Renal cortical epithelial cell (primary cell): ENCODE measurements at regions not wholly inside any gene's neighbourhood (a gene's known extent, or its start where the extent isn't known, plus 50 kb on each side); places are given as distances from the start of the nearest gene placed in this dataset.

ENCODE experiments used
- DNase-seq: peaks from one replicate; pipeline ENCODE4 v3.0.0-alpha.2; 2011; ENCODE audit warnings: low read depth

DNA sequence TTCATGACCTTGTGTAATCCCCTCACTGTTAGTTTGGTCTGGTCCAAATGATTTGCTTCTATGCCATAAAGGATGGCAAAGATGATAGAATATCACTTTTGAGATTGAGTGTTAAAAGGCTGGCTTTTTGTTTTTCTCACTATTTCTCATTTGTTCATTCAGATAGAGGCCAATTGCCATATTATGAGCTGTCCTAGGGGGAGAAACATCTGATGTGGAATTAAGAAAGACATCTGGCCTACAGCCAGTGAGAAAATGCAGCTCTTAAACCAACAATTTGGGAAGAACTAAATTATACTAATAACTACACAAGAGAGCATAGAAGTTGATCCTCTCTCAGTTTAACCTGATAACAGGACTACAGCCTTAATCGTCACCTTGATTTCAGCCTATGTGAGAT is 1668.6 kb downstream of the GRIK2 start:
- DNase-seq, result no peak

DNA sequence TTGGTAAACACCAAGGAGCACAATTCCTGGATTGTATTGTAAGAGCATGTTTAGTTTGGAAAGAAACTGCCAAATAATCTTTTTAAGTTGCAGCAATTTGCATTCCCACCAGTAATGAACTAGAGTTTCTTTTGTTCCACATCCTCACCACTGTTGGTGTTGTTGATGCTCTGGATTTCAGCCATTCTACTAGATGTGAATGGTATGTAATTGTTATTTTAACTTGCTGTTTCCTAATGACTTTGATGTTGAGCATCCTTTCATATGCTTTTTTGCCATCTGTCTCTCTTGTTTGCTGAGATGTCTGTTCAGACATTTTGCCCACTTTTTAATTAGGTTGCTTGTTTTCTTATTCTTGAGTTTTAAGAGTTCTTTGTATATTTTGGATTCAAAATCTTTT is 1654.1 kb downstream of the GRIK2 start:
- DNase-seq, result no peak

DNA sequence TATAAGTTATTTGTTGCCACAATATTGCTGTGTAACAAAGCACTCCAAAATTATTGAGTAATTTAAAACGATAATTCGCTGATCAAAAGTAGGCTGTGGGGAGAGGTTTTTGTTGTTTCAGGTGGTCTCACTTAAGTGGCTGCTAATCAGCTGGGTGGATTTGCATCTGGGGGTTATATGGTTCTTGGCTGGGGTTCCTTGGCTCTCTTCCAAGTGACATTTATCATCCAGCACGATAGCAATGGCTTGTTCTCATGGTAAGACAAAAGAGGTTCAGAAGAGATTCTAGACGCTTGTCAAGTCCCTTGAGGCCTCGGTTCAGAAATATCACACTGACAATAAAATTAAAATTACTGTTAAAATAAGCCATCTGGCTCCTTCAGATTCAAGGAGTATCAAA is 1648.8 kb downstream of the GRIK2 start:
- no peak for DNase-seq

DNA sequence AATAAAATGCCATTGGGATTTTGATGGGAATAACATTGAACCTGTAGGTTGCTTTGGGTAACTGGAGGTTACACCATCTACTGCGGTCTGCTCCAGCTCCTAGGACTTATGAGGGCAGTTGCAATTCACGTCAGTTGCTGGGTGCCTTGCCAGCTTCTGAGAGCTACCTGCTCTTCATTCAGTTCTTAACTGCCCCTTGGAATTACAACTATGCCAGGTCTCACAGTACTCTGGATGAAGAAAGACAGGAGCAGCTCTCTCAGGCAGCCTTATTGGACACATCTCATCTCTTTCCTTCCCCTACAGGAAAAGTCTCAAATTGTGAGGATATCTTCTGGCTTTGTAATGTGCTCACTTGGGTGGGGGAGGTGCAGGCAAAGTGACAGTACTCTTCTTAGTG is 1643.3 kb downstream of the GRIK2 start:
- no peak for DNase-seq

DNA sequence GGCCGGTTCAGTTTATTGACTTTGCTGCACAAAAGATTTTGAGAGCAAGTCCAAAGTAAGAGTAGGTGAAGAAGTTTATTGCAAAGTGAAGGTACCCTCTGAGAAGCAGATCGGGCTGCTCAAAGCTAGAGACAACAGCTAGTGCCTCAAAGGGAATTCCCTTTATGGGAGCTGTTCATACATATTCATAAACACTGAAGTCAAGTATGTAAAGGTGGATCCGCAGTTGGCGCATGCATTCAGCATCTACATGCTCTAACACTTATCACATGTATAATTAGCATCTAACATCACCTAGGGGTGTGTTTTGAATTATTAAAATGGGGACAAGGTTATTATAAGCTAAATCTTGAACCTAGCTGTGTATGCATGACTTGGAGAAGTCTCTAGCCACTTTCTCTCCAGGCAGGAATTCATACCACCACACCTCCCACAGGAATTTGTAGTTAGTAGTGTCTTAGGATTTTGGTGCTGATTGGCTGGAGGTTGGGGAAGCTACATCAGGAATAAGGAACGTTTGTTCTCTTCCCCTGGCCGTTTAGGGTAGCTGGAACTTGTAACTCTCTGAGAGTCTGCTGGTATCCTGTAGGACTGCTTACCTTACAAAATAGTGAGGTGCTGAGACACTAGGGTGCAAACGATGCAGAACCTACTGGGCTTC is 1633.9 kb downstream of the GRIK2 start:
- DNase-seq, result no peak

DNA sequence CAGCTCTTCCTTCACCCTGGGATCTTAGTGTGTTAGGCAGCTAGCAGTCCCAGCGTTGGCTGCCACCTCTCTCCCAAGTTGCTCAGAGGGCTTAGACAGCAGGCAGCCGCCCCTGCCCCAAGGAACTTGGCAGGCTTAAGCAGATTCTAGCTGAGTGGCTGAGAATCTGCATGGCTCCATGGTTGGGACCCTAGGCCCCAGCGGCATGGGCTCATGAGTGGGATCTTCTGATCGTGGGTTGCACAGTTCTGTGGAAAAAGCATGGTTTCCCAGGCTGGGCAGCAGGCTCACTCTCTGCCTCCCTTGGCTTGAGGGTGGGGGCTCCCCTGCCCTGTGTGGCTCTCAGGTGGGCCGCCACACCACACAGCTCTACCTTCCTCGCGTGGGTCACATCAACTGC is 1624.9 kb downstream of the GRIK2 start:
- no peak for DNase-seq

DNA sequence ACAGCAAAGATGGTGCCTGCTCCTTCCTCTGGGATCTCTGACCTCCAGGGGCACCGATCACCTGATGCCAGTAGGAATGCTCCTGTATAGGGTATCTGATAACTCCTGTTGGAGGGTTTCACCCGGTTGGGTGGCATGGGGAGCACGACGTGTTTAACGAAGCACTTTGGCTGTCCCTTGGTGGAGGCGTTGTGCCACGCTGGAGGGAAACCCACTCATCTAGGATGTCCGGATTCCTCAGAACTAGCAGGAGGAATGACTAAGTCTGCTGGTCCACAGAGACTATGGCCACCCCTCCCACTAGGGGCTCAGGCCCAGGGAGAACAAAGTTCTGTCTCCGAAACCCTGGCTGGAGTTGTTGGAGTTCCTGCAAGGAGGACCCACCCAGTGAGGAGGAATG is 1624.4 kb downstream of the GRIK2 start:
- no peak for DNase-seq

DNA sequence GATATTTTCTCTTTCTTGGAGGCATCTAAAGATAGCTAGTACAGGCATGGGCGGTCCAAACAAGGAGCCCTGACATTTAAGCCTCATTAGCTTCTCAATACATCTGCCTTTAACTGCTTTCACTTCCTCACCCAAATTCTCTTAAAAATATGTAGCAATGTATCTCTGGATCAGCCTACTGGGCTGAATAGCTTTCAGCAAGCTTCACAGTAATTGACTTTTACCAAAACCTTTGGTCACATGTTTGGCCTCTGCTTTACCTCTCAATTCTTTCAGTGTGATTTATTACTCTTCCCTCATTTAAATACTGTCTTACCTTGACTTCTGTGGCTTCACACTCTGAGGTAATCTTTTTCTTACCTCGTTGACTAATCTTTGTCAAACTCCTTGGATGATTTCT is 1618.1 kb downstream of the GRIK2 start:
- DNase-seq, result no peak

DNA sequence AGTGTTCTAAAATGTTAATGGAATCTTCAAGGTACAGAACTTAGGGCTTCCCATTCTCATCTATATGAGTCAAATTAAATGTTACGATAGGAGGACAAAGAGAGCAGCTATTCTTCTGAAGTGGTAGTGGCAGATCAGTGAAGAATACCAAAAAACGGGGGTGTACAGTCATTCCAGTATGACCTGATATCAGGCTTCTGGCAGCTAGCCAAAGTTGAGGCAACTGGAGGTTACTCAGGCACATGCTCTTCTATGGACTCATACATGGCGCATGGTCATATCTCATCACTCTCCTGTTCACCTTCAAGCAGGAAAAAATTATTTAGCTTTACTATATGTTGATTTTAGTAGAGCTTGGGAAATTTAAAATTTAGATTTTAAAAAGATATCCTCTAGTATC is 1608.8 kb downstream of the GRIK2 start:
- no peak for DNase-seq

DNA sequence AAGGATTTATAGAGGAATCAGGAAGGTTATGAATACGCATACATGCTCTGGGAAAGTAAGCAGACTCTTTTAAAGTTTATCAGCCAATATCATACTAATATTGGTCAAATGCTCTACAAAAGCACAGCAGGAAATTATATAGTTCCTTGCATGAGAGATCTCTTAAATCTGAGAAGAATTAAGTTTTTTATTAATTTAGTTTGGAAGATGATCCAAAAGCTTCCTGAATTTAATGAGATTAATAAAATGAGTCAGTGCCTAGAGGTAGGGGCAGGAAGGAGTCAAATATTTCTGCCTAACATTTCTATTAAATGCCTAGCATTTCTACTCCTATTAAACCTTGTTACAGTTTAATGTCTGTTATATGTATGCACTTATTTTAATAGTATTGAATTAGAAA is 1608.2 kb downstream of the GRIK2 start:
- no peak for DNase-seq

DNA sequence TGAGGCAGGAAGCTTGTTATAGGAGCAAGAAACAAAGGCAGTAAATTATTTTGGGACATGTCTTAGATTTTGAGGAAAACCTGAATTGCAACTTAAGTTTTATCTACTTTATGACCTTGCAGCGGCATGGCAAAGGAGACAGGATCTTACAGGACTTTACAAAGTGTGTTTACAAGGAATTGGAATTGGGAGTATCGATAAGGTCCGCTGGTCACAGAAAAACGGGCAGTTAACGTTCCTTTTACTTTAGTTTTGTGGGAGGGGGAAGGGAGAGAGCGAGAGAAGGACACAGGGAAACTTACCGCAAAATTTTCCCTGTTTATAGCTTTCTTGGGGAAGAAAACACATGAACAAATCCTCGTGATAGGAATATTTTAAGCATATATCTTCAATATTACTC is 1607.2 kb downstream of the GRIK2 start:
- no peak for DNase-seq

DNA sequence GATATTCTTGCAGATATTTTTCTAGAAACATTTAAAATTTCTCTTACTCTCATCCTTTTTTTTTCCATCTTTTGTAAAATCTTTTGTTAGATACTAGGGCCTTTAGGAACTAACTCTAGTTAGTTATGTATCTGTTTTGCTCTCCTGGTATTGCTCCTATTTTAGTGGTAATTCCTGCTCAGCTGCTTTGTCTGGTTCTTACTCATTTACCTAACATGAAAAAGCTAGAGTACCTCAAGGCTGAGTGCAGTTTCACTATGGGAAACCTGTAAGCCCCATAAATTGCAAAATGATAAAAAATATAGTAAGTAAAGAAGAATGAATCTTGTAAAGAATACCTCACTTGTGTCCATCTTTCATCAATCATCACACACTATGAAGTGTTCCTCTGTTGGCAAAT is 1602.0 kb downstream of the GRIK2 start:
- DNase-seq, result no peak

DNA sequence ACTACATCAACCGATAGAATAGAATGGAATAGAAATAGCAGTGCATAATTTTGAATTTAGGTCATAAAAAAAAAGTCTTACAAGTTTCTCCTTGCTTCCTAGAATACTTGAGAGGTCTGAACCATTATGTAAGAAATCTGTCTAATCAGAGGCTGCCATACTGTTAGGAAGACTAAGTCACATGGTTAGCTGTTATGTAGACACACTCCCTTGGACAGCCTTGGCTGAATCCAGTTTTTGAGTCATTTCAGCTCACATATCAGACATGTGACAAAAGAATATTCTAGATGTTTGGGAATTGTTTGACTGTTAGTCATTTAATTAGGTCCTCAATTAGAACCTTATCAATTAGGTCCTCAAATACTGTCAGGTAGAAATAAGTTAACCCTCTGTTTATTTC is 1601.4 kb downstream of the GRIK2 start:
- no peak for DNase-seq

DNA sequence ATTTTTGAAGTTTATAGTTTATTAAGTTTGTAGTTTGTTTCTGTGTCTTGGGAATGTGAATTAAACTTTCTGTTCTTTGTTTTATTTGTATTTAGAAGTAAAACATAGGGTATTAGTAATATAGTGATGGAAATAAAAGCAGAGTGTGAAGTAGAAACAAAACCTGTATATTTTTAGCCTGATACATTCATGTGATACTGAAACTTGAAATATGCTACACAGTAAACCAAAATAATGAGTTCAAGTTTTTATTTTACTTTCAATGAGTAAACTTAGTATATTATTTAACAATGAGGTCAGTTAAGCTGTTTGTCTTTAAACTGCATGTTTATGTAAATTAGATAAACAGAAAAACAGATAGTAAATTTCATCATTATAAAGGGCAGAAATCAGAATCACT is 1592.6 kb downstream of the GRIK2 start:
- no peak for DNase-seq

DNA sequence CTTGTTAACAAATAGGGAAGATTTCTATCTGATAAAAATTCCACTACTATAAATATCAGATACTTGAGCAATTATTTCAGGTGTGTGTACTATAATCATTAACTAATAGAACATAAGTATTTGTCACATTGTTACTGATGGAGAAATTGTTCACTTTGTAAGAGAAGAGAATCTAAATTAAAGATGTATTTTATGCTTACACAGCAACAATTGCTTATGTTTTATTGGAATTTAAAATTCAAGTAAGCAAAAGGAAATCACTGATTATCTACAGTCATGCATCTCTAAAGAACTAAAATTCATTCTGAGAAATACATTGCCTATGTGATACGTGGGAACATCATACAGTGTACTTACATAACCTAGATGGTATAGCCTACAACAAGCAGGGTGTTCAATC is 1590.8 kb downstream of the GRIK2 start:
- DNase-seq, result no peak

DNA sequence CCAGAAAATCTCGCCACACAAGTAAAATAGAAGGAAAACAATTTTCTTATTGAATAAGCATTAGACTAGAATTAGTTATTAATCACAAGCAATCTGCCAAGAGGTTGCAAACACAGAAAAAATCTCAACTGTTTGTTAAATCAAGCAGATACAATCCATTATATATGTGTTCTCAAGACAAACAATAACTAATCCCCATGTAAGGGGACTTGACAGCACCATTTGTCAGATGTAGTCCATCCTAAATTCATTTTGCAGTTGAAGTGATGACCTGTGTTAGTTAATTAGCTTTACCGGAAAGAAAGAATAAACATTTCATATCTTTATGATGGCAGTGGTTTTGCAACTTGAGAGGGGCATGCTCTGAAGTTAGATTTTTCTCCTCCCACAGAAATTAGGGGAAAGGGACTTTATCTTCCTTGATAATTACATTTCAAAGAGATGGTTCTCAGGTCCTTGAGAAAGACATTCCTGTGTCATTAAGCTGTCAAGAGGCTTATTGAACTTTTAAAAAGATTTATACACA is 1588.0 kb downstream of the GRIK2 start:
- no peak for DNase-seq

DNA sequence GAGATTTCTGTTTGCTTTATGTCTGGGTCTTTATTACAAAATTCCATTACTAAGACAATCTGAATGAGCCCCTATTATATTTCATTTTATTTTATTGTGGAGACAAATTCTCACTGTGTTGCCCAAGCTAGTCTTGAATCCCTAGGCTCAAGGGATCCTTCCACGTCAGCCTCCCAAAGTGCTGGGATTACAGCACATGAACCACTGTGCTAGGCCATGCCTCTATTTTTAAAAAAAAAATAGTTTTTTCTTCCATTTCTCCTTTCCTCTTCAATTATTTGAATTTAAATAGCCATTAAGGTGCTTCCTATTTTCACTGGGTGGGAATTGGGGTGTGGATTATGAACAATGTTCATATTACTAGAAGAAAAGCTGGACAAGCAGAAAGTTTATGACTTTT is 1587.4 kb downstream of the GRIK2 start:
- DNase-seq, result no peak

DNA sequence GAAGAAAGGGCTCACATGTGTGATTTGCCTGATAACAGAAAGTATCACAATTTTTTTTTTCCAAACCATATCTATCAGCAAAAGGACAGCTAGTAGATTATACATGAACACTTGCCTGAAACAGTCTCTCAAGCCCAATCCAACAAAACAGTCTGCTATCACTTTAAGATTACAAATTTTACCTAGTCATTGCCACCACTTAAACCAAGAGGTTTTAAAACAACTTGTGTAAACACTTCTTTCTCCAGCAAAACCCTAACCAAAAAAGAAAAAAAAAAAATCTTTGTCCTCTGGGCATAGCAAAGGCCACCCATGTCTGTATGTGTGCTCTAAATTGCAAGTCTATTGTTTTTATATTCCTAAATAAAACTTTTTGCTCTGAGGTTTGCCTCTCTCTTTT is 1568.4 kb downstream of the GRIK2 start:
- DNase-seq, result no peak

DNA sequence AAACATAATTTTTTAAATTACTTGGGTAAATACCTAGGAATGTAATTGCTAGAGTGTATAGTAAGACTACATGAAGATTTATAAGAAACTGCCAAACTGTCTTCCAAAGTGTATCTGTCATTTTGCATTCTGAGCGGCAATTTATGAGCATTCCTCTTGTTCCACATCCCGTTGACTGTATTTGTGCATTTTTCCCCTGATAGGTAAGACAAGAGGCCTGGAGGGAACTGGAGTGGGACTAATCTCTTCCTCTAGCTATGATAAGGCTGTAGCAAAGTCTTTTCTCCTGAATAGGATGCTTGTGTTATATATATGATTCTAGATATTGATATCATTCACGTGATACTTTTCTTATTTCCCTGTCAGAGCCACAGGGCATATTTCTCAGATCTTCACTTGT is 1557.5 kb downstream of the GRIK2 start:
- DNase-seq, result no peak

DNA sequence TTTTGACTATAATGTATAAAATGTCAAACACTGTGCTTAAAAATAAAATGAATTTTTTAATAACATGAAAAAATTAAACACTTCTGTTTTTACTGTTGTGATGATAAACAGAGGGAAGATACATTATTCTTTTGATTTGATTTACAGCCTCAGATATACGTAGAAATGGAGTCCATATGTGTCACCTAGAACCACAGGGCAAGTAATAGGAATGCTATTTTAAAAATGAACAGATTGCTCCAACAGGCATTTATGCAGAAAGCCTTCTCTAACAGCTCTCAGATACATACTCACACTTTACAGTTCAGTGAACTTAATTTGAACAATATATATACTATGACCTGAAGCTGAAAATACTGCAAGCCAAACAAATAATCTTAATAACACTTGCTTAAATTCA is 1551.0 kb downstream of the GRIK2 start:
- no peak for DNase-seq

DNA sequence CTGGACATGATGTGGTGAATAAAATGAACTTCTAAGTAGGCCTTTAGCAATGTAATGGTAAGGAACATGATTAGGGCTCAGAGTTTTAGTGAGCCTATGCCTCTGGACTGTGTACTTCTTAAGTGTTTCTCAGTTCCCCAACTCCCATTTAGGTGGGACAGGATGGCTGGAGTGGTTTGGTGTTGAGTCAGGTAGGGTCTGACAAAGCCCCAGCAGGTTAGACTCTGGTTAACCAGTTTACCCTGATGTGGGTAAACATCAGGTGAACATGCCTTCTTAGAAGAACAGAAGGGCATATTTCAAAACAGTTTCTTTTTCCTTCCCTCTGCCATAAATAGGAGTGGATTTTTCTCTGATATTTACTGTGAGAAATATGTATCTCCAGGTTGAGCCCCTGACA is 1548.7 kb downstream of the GRIK2 start:
- DNase-seq, result no peak

DNA sequence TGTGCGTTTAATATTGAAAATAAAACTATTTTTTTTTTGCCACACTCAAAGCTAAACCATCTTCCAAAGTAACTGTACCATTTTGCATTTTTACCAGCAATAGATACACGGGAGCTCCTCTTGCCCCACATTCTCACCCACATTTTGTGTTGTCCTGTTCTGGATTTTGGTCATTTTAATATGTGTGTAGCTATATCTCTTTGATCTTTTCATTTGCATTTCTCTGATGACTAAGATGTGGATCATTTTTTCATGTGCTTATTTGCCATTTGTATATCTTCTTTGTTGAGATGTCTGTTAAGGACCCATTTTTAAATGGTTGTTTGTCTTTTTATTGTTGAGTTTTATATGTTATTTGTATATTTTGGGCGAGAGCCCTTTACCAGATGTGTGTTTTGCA is 1543.5 kb downstream of the GRIK2 start:
- no peak for DNase-seq

DNA sequence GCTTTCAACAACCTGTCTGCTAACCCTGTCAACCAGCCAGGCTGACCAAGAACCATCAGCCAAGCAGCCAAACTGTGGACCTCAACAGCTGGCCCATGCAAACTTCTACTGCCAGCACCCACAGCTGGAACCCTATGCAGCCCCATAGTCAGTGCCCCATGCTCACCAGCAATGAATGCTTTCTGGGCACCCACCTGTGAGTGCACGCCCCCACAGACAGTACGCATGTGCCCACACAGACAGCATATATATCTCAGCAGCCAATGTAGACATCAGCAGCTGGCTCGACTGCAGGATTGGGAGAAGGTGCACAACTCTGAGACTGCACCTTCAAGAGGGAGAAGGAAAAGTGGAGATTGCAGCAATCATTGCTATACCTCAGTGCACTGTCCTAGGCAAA is 1534.6 kb downstream of the GRIK2 start:
- no peak for DNase-seq

DNA sequence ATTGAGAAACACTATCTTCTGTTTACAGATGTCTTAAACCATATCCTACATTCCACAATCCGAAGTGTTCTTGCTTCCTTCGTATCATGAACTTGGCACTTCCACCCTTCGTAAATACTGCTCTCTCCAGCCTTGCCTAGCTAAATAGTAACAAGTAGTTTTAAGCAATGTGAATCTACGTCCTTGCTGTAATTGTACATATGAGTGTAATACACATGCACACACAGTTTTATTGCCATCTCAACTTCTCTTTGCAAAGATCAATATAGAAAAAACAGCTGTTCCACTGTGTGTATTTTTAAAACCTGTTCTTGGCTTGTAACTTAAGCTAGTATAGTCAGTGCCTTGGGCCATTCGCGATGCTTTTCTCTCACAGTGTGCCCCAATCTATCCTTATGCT is 1524.7 kb downstream of the GRIK2 start:
- no peak for DNase-seq

DNA sequence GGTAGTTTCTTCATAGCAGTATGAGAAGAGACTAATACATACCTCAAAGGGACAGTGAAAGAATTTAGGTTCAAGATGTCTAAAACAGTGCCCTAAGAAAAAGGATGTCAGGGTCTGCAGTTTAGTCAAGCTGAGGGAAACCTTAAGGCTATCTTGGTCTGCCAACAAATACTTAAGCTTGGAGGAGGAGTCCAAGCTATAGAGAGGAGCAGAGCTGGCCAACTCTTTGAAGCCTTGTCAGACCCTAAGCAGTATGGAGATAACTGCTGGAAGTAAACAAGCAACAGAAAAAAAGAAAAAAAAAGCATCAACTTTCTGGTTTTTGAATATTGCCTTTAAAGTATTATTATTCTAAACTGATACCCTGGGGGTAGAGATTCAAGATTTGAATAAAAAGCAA is 1518.1 kb downstream of the GRIK2 start:
- no peak for DNase-seq
